CD4-positive, alpha-beta T cell treated with Interferon gamma for 1 hour (primary cell): ENCODE measurements at regions not wholly inside any gene's neighbourhood (a gene's known extent, or its start where the extent isn't known, plus 50 kb on each side); places are given as distances from the start of the nearest gene placed in this dataset.

ENCODE experiments used
- DNase-seq: peaks from one replicate; pipeline ENCODE4 v3.0.0-alpha.2; 2020

DNA sequence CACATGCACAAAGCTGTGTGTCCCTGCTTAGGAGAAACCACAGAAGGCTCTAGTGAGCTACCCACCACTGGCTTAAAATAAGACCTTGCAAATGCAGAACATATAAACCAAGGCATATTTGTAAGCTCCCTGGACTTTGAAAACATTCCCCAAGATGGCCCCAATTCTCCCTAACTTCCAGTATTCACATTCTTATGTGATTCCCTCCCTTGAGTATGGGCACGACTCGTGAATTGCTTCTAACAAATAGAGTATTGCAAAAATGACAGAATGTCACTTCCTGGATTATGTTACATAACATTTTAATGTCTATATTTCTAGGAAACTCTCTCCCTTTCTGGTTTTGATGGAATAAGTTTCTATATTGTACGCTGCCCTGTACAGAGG is 131.8 kb upstream of the MCTP2 start:
- DNase-seq: no peak

DNA sequence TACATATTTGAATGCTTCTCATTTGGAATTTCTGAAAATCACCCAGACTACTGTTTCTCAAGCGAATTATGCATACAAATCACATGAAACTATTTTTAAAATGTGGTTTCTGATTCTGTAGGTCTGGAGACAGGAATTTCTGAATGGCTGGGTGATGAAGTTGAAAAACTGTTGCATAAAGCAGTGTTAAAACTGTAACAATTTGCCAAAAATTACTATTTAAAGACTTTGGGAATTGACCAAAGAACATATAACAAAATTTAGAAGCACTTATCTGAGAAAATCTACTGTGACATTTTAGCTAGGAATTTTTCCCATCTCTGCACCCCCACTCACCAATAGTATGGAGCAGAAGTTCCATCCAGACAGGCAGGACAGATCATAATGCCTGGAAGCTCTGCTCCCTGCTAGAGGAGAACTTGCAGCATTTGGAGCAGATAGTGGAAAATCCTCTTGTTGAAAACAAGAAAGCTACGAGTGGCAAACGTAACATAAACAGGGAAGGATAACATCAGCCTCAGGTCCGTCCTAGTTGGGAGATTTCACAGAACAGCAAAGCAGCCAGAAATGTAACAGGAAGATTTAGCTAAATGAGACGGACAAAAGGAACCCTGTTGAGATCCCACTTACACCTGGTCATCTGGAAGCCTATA is 132.3 kb upstream of the MCTP2 start:
- no peak for DNase-seq

- no peak for DNase-seq
These were observed 133.8 kb upstream of the MCTP2 start for GRCh38 chr15:94097552-94097951.

GRCh38 chr15:94094310-94094709 is 137.1 kb upstream of the MCTP2 start:
- no peak for DNase-seq

DNA sequence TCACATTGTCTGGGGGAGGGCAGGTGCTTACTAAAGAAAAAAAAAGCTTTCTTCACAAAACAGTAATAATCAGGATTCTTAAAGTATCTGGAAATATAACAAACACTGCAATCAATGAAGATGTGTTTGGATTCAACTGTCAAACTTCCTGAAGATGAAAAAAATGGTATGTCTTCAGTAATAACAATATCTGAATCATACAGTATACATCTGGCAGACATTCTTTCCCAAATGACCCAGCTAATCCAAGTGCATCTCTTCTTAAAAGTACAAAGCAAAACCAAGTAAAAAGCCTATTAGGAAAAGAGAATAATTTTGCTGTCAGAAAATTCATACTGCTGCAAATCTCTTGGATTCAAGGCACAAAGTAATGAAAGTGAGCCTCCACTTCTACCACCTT is 145.0 kb upstream of the MCTP2 start:
- no peak for DNase-seq

GRCh38 chr15:94083467-94084052 is 147.8 kb upstream of the MCTP2 start:
- no peak for DNase-seq

DNA sequence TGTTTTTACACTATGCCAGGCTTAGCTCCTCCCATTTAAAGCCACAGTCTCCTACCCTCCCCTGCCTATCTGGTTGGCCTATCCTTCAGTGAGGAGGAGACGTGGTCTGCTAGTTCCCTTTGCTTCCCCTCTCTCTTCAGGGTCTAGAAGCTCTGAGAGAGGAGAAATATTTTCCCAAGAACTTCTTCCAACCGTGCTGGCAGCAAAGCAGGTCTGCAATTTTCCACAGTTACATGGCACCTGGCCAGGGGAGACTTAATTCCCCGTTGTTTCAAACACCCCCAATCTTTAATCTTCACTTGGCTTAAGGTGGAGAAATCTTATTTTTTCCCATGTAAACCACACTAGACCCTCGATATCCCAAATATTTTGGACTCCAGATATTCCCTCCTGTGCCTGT is 149.5 kb upstream of the MCTP2 start:
- no peak for DNase-seq

DNA sequence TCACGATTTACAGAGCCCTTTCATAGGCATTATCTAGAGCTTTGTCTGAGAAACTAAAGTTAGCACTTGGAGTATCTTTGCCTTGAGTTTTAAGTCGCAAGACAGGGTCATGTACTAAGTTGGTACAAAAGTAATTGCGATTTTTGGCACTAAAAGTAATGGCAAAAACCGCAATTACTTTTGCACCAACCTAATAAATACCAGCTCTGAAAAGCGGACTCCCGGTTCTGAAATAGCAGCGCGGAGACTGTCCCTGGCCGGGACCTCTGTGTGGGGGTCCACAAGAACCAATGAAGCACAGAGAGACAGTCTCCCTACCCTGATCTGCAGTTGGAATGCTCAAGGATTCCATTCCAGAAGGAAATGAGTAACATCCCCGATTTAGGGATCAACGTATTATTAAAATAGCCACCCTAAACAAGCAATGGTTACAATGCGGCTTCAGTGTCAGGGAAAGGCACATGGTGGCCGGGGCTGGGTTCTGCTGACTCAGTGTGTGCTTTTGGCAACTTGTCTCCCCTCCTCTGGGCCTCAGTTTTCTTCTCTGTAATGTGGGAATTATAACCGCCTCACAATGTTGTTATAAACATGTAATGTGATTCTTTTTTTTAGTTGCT is 150.3 kb upstream of the MCTP2 start:
- DNase-seq: no peak

- no peak for DNase-seq
These were observed 150.9 kb upstream of the MCTP2 start for GRCh38 chr15:94080416-94080815.

DNA sequence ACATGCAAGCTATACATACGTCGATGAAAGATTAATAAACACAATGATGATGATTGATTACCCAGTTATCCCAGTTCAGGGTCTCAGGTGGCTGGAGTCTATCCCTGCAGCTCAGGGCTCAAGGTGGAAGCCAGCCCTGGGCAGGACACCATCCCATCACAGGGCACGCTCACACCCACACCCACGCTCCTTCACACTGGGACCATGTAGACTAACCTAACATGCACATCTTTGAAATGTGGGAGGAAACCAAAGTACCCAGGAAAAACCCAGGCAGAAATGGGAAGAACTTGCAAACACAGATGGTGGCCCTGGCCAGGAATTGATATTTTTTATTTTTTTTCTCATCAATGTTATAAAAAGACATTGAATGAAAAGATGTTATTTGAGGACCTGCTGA is 151.4 kb upstream of the MCTP2 start:
- DNase-seq: no peak

GRCh38 chr15:94079459-94079858 is 151.9 kb upstream of the MCTP2 start:
- no peak for DNase-seq

DNA sequence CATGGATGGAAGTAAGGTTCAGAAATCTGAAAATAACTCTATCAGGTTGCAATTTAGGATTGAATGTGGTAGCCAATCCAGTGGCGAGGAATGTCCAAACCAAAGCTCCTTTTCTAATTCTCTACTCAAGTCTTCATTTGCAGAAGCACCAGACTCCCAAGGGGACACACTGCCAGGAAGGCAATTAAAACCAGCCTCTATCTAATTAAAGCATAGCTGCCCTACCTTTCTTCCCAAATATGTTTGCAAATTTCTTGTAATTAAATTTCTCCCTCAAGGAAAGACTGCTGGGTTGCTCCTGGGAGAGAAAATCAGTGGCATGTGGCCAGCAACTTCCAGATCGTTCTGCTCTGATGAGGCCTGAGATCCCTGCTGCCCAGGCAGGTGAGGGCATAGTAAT is 153.4 kb upstream of the MCTP2 start:
- no peak for DNase-seq

- no peak for DNase-seq
These were observed 156.0 kb upstream of the MCTP2 start for GRCh38 chr15:94075349-94075748.

GRCh38 chr15:94070356-94071295 is 160.7 kb upstream of the MCTP2 start:
- peak; percentile 5 for DNase-seq

- DNase-seq: no peak
These were observed 161.5 kb upstream of the MCTP2 start for GRCh38 chr15:94069844-94070243.

DNA sequence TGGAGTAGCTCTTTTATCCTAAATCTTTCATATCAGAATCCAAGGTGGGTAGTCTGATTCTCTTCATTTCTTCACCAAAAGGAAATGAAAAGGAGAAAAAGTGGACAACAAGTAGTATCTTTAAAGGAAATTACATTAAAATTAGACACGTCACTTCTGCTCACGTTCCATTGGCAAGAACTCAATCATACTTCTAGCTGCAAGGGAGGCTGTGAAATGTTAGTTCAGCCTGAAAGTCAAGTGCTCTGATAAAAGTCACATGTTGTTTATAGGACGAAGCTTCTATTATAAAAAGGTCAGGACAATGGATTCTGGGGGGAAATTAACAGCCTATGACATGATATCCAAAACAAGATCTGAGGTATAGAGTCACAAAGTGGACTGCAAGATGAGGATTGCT is 164.6 kb upstream of the MCTP2 start:
- no peak for DNase-seq

DNA sequence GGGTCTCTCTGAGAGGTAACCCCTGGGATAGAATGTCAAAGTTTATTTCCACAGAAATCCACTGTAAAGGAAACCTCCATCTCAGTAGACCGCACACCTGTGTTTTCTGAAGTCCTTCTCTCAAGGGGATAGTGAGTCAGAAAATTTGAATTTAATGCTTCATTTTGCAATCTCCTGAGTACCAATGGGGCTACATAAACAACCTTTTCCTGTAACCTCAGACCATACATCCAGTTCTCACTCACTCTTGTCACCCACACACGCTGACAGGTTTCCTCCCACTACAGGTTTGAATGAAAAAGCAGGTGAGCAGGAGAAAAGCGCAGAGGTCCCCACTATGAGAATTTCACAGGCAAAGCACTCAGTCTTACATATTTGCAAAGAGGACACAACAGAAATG is 165.3 kb upstream of the MCTP2 start:
- no peak for DNase-seq

DNA sequence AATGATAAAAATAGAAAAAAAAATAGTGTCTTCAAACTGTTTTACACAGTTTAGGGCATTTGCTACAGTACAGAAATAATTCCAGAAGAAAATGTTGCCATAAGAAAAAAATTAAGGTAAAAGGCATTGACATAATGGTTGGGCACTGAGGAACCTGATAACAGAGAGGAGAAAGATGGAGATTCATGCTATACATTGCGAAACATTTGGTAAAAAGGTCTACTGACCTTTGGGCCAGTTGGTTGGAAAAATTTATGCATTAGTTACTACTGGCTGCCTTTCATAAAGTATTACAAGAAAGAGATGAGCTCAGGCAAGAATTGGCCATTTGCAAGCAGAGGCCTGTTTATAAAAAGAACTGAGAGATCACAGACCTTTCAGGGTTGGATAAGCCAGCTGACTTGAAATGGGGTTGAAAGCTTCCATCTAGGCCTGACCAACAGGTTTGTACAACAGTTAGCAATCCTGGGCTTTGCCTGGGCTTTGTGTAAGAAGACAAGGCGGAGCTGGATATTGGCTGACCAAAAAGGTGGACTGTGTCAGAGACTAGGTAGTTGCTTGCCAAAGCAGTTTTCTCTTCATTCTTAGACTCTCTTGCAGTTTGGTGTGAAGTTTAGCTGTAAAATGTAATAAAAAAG is 166.6 kb upstream of the MCTP2 start:
- no peak for DNase-seq

DNA sequence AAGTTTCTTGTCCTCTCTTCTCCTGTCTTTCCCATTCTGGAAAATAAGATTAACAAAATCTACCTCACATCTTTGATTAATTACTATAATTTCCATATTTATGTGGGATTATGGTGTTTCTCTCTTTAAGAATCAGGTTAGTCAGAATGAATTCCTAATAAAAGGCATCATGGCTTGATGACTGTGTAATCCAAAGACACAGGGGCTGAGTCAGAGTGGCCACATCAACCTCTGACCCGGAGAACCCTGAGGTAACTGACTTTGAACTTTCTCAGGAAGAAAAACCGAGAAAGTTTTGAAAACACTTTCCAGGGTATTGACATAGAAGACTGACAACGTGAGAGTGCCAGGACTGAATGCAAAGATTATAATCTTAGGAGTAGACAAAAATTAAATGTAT is 170.3 kb upstream of the MCTP2 start:
- no peak for DNase-seq

GRCh38 chr15:94059013-94059587 is 172.3 kb upstream of the MCTP2 start:
- DNase-seq: no peak

GRCh38 chr15:94057305-94057704 is 174.1 kb upstream of the MCTP2 start:
- no peak for DNase-seq

GRCh38 chr15:94056314-94056713 is 175.0 kb upstream of the MCTP2 start:
- DNase-seq: no peak

GRCh38 chr15:94053626-94054025 is 177.7 kb upstream of the MCTP2 start:
- DNase-seq: no peak
